ENCODE measurements at regions not wholly inside any gene's neighbourhood (a gene's known extent, or its start where the extent isn't known, plus 50 kb on each side); places are given as distances from the start of the nearest gene placed in this dataset.
"Not testable (repeated sequence)": the region's sequence is repeated elsewhere in the genome, so short reads cannot be mapped to it uniquely, and the experiment has no call there.

DNA sequence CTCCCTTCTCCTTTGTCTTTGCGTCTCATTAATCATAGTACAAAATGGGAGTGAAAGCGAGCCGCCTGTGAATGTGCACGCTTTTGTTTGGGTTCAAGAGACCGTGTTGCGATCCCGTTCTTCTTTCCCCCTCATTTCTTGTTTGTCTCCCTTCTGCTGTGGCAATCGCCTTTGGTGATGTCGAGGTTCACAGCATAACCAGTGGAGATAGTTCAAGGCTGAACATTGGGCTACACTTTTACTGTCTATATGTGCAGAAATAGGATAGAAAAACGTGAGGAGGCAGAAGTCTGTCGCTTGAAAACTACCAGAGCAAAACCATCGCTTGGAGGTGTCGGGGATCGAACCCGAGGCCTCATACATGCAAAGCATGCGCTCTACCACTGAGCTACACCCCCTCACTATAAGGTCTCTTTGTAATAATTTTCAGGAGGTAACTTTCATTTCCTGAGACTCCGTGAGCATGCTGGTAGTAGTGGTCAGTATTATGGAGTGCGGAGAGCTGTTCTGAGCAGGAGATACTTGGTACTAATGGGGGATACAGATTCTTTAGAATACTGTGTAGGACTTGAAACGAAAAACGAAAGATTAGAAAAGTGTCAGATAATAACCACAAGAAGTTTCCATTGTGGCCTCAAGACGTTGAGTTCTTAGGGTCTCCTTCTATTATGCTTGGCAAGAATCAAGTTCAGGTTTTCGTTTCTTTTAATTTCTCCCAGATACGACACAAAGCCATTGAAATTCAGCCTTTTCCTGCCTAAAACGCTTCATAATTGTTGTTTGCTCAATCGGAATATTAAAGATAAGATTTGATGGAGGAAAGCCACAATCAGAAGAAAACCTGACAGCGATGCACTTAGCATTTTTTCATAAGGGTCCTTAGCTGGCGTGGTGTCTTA, 106.6 kb downstream of the TRIM27 start:
- no peak for TF ChIP-seq CTCF (IDR thresholded peaks at IDR 0.05; ENCODE audit: insufficient read depth, low read length, severe bottlenecking)
- Histone ChIP-seq H3K27me3 (ENCODE audit: control insufficient read depth, insufficient read depth, low read length) (peaks cover 30% of the 10 kb centered on the region), H3K4me3 (ENCODE audit: low read depth, low read length) (peak overlapping the region; percentile 7), H3K36me3 (ENCODE audit: control insufficient read depth, insufficient read depth, low read length) (no peaks in the 10 kb centered on the region)
- DNase-seq (ENCODE audit: low read depth) = peak; percentile 69
- FAIRE-seq = no peak

- Histone ChIP-seq H3K4me3 (ENCODE audit: low read depth, low read length) (no peak overlapping the region), H3K27me3 (ENCODE audit: control insufficient read depth, insufficient read depth, low read length) (peaks cover 28% of the 10 kb centered on the region), H3K36me3 (ENCODE audit: control insufficient read depth, insufficient read depth, low read length) (no peaks in the 10 kb centered on the region)
- FAIRE-seq (no peak), DNase-seq (ENCODE audit: low read depth) (no peak)
- no peak for TF ChIP-seq CTCF (IDR thresholded peaks at IDR 0.05; ENCODE audit: insufficient read depth, low read length, severe bottlenecking)
Measured at GRCh38 chr6:28817808-28818145, 106.0 kb downstream of the TRIM27 start.

DNA sequence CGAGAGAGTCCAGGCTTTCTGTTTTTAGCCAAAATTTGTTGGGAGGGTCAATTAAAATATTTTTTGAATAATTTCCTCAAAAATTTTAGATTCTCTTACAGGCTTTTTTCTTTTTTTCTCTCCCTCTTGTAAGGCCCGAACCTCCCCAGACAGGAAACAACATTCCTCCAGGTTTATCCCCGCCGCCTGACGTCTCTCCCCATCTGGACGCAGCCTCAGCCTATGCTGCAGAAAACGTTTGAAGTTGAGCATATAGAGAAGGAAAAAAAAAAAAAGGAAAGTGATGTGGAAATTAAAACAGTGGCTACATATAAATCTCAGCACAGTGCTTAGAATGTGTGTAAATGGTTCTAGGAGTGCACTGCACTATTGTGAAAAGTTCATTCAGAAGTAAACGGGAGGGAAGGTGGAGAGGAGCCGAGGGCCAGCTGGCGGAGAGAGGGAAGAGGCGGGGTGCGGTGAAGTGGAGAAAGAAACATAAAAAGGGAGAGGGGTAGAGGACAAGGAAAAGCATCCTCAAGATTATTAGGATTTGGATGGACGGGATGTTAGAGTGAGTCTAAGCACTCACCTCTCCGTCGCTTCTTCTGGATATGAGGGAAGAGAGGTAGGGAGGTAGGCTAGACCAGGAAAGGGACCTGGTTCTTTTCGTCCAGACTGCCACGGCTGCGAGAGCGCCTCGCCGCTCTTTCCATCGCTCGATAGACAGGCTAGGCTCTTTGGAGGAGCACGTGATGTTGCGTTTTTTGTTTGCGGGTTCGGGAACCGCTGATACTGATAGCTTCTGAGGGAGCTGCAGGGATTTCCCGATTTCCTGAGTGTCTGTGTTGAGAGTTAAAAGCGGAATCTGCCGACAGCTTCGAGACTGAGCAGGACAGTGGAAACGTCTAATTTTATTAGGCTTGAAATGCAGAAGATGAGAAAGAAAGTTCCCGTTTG, 98.7 kb downstream of the TRIM27 start:
- Histone ChIP-seq H3K27me3 (ENCODE audit: control insufficient read depth, insufficient read depth, low read length) (peaks cover 30% of the 10 kb centered on the region), H3K4me3 (ENCODE audit: low read depth, low read length) (no peak overlapping the region), H3K36me3 (ENCODE audit: control insufficient read depth, insufficient read depth, low read length) (no peaks in the 10 kb centered on the region)
- FAIRE-seq = no peak
- TF ChIP-seq CTCF (IDR thresholded peaks at IDR 0.05; ENCODE audit: insufficient read depth, low read length, severe bottlenecking) = no peak
- no peak for DNase-seq (ENCODE audit: low read depth)

DNA sequence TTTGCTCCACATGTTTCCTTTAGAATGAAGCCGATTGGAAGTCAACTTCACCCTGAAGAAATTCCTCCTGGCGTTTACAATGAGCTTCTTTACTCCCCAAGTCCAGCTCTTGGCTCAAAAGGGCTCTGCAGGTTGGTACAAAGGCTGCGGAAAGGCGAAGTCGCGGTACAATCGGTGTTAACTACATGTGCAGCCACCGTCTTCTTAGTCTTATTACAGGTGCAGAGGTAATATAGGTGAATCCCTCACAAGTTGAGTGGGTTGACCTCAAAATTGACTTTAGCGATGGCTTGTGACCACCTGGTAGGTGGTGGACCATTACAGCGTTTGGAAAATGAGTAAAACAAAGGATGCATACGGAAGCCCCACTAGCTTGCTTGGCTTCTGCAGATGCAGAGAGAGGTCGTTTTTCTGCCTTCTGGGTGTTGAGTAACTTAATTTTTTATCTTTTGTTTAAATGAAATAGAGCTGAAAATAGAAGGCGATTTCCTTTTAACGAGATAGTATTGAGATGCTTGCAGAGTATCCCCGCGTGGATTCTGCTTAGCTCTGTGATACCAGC, 98.0 kb downstream of the TRIM27 start:
- H3K36me3 ChIP-seq (ENCODE audit: control insufficient read depth, insufficient read depth, low read length) = no peaks in the 10 kb centered on the region

GRCh38 chr6:28831683-28832082, 92.1 kb downstream of the TRIM27 start:
- not testable (repeated sequence) for DNase-seq (ENCODE audit: low read depth); H3K27me3 ChIP-seq (ENCODE audit: control insufficient read depth, insufficient read depth, low read length); FAIRE-seq; H3K36me3 ChIP-seq (ENCODE audit: control insufficient read depth, insufficient read depth, low read length); H3K4me3 ChIP-seq (ENCODE audit: low read depth, low read length)

More for the DNA sequence above, 98.0 kb downstream of the TRIM27 start:
- H3K4me3 ChIP-seq (ENCODE audit: low read depth, low read length) = no peak overlapping the region
- DNase-seq (ENCODE audit: low read depth) (no peak), FAIRE-seq (no peak)
- H3K27me3 ChIP-seq (ENCODE audit: control insufficient read depth, insufficient read depth, low read length) = peaks cover 30% of the 10 kb centered on the region
- TF ChIP-seq CTCF (IDR thresholded peaks at IDR 0.05; ENCODE audit: insufficient read depth, low read length, severe bottlenecking) = no peak

GRCh38 chr6:28836703-28837102, 87.1 kb downstream of the TRIM27 start:
- not testable (repeated sequence) for H3K27me3 ChIP-seq (ENCODE audit: control insufficient read depth, insufficient read depth, low read length); FAIRE-seq

More at GRCh38 chr6:28836703-28837102, 87.1 kb downstream of the TRIM27 start:
- DNase-seq (ENCODE audit: low read depth); H3K36me3 ChIP-seq (ENCODE audit: control insufficient read depth, insufficient read depth, low read length); H3K4me3 ChIP-seq (ENCODE audit: low read depth, low read length): not testable (repeated sequence)

Data from bronchial epithelial cell (primary cell).